ENCODE measurements at regions not wholly inside any gene's neighbourhood (a gene's known extent, or its start where the extent isn't known, plus 50 kb on each side); places are given as distances from the start of the nearest gene placed in this dataset.

DNA sequence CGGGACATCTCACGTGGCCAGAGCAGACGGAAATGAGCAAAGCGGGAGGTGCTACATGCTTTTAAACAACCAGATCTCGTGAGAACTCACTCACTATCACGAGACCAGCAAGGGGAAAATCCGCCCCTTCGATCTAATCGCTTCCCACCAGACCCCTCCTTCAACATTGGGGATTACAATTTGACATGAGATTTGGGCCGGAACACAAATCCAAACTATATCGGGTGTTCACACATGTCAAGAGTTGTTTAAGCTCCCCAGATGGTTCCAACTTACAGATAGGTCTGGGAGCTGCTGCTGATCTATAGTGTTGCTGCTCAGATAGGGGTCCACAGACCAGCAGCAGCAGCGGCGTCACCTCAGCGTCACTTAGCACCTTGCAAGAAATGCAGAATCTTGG is 194.9 kb downstream of the GPAM start:
- ChIA-PET CTCF (no interaction called here), POLR2A (no interaction called here)
- Histone ChIP-seq H4K20me1 (ENCODE audit: control insufficient read depth, insufficient read depth, low read length, poor library complexity, severe bottlenecking) (no peaks in the 10 kb centered on the region), H3K9me3 (ENCODE audit: control extremely low read depth in 1 of 3, control insufficient read depth in 2 of 3, insufficient read depth in 1 of 3, low read length in 2 of 3) (no peaks in the 10 kb centered on the region), H3K4me2 (replicated peaks; ENCODE audit: low read depth, low read length, poor library complexity, severe bottlenecking) (no peak overlapping the region), H2AFZ (ENCODE audit: insufficient read depth, low read depth, low read length, poor library complexity, severe bottlenecking) (no peak overlapping the region), H3K27me3 (replicated peaks in 1 of 4; ENCODE audit: control extremely low read depth in 1 of 4, control insufficient read depth in 3 of 4, insufficient read depth in 4 of 4, low read length in 3 of 4) (no peaks in the 10 kb centered on the region), H3K9ac (ENCODE audit: low read length) (no peak overlapping the region), H3K27ac (ENCODE audit: low read length in 2 of 2) (no peak overlapping the region), H3K4me3 (ENCODE audit: control extremely low read depth in 1 of 5, extremely low read depth in 1 of 5, insufficient read depth in 1 of 5, low read depth in 2 of 5, low read length in 4 of 5) (no peak overlapping the region), H3K36me3 (replicated peaks in 1 of 2; ENCODE audit: control extremely low read depth in 1 of 2, control insufficient read depth in 1 of 2, extremely low read depth in 1 of 2, insufficient read depth in 2 of 2, low read length in 1 of 2) (no peaks in the 10 kb centered on the region), H3K79me2 (ENCODE audit: control insufficient read depth, insufficient read depth, low read length) (no peaks in the 10 kb centered on the region), H3K4me1 (ENCODE audit: control insufficient read depth in 2 of 2, insufficient read depth in 2 of 2, low read length in 2 of 2) (no peaks in the 10 kb centered on the region)
- intact Hi-C loops (cut with micrococcal nuclease) = no loop called here
- no peak overlapping the region for H3K27ac Mint-ChIP-seq
- no peak overlapping the region for H3K4me3 Mint-ChIP-seq
- TF ChIP-seq EZH2 (IDR thresholded peaks at IDR 0.05; ENCODE audit: borderline replicate concordance, insufficient read depth, low read depth, low read length, poor library complexity, severe bottlenecking) = no peak
- TF ChIP-seq, protein P1, sequence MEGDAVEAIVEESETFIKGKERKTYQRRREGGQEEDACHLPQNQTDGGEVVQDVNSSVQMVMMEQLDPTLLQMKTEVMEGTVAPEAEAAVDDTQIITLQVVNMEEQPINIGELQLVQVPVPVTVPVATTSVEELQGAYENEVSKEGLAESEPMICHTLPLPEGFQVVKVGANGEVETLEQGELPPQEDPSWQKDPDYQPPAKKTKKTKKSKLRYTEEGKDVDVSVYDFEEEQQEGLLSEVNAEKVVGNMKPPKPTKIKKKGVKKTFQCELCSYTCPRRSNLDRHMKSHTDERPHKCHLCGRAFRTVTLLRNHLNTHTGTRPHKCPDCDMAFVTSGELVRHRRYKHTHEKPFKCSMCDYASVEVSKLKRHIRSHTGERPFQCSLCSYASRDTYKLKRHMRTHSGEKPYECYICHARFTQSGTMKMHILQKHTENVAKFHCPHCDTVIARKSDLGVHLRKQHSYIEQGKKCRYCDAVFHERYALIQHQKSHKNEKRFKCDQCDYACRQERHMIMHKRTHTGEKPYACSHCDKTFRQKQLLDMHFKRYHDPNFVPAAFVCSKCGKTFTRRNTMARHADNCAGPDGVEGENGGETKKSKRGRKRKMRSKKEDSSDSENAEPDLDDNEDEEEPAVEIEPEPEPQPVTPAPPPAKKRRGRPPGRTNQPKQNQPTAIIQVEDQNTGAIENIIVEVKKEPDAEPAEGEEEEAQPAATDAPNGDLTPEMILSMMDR (IDR thresholded peaks at IDR 0.05) = no peak
- peaks cover 18% of the 10 kb centered on the region for H3K27me3 Mint-ChIP-seq
- no peak for DNase-seq
- ATAC-seq (ENCODE audit: low read depth) = no peak
- 79% methylated on average over 11 of the region's 14 CpGs for WGBS (ENCODE audit: insufficient coverage)
- no peaks in the 10 kb centered on the region for H3K4me1 Mint-ChIP-seq
- no peaks in the 10 kb centered on the region for H3K9me3 Mint-ChIP-seq (ENCODE audit: insufficient read depth)

DNA sequence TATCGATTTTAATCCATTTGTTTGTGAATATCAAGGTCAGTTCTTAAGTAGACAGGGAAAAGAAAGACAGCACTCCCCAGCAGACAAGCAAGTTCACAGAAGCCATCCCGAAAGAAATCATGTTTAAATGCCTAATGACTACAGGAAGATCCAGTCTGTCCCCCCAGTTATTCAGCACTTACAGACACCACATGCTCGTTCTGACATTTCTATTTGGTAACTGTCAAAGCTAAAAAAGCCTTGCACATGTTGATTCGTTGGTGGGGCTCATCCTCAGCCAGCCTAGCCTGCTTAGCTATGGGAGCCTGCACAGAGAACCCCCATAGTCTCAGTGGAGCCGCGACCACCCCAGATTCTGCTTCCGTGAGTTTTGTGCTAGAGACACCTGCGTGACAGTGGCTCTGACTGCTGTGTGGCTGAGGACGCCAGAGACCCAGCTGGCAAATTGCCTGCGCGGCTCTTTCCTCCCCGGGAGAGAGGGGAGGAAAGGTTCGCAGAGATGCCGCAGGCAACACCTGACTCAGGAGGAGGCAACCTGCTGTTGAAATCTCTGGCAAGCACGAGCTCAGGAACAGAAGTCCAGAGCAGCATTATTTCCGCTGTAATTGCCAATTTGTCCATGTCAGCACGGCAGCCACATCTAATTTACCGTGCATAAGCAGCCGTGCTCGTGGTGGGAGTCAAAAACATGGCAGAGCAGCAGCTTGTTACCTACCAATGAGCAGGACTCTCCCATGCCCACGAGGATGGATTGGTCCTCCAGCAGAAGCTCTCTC is 194.2 kb downstream of the GPAM start:
- Histone ChIP-seq H3K27ac (ENCODE audit: low read length in 2 of 2) (no peak overlapping the region), H3K79me2 (ENCODE audit: control insufficient read depth, insufficient read depth, low read length) (no peaks in the 10 kb centered on the region), H3K9ac (ENCODE audit: low read length) (no peak overlapping the region), H3K4me2 (replicated peaks; ENCODE audit: low read depth, low read length, poor library complexity, severe bottlenecking) (no peak overlapping the region), H2AFZ (ENCODE audit: insufficient read depth, low read depth, low read length, poor library complexity, severe bottlenecking) (no peak overlapping the region), H3K4me3 (ENCODE audit: control extremely low read depth in 1 of 5, extremely low read depth in 1 of 5, insufficient read depth in 1 of 5, low read depth in 2 of 5, low read length in 4 of 5) (no peak overlapping the region), H3K27me3 (replicated peaks in 1 of 4; ENCODE audit: control extremely low read depth in 1 of 4, control insufficient read depth in 3 of 4, insufficient read depth in 4 of 4, low read length in 3 of 4) (no peaks in the 10 kb centered on the region), H3K4me1 (ENCODE audit: control insufficient read depth in 2 of 2, insufficient read depth in 2 of 2, low read length in 2 of 2) (no peaks in the 10 kb centered on the region), H3K36me3 (replicated peaks in 1 of 2; ENCODE audit: control extremely low read depth in 1 of 2, control insufficient read depth in 1 of 2, extremely low read depth in 1 of 2, insufficient read depth in 2 of 2, low read length in 1 of 2) (no peaks in the 10 kb centered on the region), H4K20me1 (ENCODE audit: control insufficient read depth, insufficient read depth, low read length, poor library complexity, severe bottlenecking) (no peaks in the 10 kb centered on the region), H3K9me3 (ENCODE audit: control extremely low read depth in 1 of 3, control insufficient read depth in 2 of 3, insufficient read depth in 1 of 3, low read length in 2 of 3) (no peaks in the 10 kb centered on the region)
- 83% methylated on average over 20 of the region's 21 CpGs for WGBS (ENCODE audit: insufficient coverage)
- intact Hi-C loops (cut with micrococcal nuclease) = no loop called here
- TF ChIP-seq, protein P1 (IDR thresholded peaks at IDR 0.05) = no peak
- TF ChIP-seq EZH2 (IDR thresholded peaks at IDR 0.05; ENCODE audit: borderline replicate concordance, insufficient read depth, low read depth, low read length, poor library complexity, severe bottlenecking) = no peak
- H3K27ac Mint-ChIP-seq = no peak overlapping the region
- H3K9me3 Mint-ChIP-seq (ENCODE audit: insufficient read depth) = no peaks in the 10 kb centered on the region
- ChIA-PET CTCF (no interaction called here), POLR2A (no interaction called here)
- no peak for ATAC-seq (ENCODE audit: low read depth)
- no peak for DNase-seq
- H3K27me3 Mint-ChIP-seq = peaks cover 18% of the 10 kb centered on the region
- H3K4me1 Mint-ChIP-seq = no peaks in the 10 kb centered on the region
- no peak overlapping the region for H3K4me3 Mint-ChIP-seq
